ENCODE measurements at regions not wholly inside any gene's neighbourhood (a gene's known extent, or its start where the extent isn't known, plus 50 kb on each side); places are given as distances from the start of the nearest gene placed in this dataset.
"Not testable (repeated sequence)": the region's sequence is repeated elsewhere in the genome, so short reads cannot be mapped to it uniquely, and the experiment has no call there.

DNA sequence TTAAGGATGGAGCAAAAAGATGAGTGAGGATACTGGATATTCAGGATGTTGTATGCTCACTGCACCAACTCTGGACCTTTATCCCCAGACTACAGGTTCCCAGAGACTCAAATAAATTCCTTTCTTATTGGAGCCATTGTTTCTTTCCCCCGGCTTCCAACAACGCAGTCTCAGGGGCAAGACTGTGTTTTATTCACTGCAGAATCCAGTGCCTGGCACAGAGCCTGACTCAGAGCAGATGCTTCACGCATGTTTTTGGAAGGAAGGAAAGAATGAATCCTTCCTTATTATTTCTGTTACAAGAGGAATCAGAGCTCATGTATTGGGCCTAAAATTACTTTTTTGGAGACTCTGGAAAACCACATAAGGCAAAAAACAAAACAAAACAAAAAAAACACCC, 96.0 kb upstream of the VGLL4 start:
- FAIRE-seq = no peak

DNA sequence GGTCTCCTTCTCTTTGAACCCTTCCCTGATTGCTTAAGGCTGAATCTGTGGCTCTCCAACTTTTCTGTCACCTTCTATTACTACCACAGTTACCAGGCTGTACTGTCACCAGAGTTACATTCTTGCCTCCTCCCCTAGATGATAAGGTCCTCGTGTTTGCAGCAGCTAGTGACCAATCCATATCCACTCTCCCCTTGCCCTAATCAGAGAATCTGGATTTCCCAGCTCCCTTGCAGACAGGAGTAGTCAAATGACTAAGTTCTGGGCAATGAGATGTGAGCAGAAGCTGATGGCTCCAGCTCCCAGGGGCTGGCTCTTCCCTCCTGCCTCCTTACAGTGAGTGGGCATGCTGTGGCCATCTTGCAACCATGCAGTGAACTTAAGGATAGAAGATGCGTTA, 95.4 kb upstream of the VGLL4 start:
- no peak for FAIRE-seq

DNA sequence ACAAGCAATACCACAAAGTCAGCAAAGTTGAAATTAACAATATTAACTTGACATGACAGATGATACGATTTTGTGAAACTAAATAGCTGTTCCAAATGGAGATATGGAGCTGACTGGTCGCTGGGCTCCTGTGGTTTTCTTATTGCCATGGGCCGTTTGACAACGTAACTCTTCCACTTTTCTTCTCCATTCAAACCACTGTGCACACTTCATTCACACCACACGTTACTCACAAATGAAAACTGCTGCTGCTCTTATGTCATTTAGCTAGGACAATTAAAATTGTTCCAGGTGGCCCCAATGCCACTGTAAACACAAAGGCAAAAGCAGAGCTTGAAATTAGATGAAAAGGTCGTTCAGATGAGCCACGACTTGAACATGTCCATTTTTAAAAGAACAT, 94.0 kb upstream of the VGLL4 start:
- FAIRE-seq = no peak

DNA sequence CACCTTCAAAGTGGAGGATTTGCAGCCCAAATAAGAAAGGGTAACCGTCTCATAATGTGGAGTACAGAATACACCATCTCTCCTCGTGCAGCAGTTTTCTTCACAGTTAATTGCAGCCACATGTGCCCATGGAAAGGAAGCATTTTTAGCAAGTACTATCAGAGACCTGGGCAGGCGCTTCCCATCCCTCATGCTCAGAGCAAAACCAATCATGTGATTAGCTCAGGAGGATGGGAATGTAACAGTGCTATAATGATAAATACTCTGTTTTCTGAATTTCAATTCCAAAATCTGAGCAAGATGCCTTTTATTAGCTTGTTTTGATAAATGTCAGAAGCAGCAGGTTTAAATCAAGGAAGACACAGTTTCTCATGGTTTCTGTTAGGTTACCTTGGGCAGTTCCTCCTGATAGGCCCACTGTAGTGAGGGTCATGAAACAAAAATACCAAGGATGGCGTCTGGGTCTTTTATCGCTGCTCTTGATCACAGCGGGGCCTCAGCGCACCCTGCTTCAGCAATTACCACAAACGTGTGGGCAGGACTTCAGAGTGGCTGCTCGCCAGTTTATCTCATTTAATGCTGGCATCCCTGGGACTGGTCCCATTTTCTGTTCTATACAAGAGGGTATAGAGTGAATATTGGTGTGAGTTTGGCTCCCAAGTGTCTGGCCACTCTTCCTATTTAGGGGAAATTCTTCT, 92.6 kb upstream of the VGLL4 start:
- FAIRE-seq = no peak

- FAIRE-seq = no peak
Measured at GRCh38 chr3:11735638-11736037, 91.9 kb upstream of the VGLL4 start.

GRCh38 chr3:11735111-11735510, 91.4 kb upstream of the VGLL4 start:
- not testable (repeated sequence) for FAIRE-seq

DNA sequence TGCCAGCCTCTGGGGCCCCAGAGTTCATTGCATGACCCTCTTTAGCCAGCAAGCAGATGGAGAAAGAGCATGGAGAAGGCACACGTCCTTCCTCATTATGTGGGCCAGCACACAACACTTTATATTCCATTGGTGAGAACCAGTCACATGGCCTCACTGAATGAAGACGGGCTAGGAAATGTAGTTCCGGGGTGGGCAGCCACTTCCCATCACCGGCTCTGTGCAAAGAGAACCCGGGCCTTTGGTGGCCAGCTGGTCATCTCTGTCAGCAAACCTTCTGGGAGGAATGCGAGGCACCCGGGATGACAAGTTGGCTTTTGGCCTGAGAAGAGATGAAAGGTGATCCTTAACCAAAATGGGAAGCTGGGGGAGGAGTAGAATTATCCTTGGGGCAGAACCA, 90.2 kb upstream of the VGLL4 start:
- no peak for FAIRE-seq

DNA sequence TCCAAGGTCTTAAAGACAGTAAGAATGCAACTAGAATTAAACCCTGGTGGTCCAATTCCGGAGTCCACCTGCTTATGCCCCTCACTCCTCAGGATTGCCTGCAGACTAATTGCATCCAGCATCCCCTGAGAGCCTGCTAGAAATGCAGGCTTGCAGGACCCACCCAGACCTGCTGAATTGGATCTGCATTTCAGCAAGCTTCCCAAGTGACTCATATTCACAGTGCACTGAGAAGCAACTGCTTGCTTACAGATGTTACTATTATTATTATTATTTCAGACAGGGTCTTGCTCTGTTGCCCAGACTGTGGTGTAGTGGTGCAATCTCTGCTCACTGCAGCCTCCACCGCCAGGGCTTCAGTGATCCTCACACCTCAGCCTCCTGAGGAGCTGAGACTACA, 83.5 kb upstream of the VGLL4 start:
- FAIRE-seq = no peak

- FAIRE-seq = no peak
Measured at GRCh38 chr3:11726146-11726545, 82.4 kb upstream of the VGLL4 start.

- FAIRE-seq = not testable (repeated sequence)
Measured at GRCh38 chr3:11725340-11725641, 81.6 kb upstream of the VGLL4 start.

GRCh38 chr3:11724615-11725339, 81.1 kb upstream of the VGLL4 start:
- no peak for FAIRE-seq

- no peak for FAIRE-seq
Measured at GRCh38 chr3:11721479-11721878, 77.8 kb upstream of the VGLL4 start.

DNA sequence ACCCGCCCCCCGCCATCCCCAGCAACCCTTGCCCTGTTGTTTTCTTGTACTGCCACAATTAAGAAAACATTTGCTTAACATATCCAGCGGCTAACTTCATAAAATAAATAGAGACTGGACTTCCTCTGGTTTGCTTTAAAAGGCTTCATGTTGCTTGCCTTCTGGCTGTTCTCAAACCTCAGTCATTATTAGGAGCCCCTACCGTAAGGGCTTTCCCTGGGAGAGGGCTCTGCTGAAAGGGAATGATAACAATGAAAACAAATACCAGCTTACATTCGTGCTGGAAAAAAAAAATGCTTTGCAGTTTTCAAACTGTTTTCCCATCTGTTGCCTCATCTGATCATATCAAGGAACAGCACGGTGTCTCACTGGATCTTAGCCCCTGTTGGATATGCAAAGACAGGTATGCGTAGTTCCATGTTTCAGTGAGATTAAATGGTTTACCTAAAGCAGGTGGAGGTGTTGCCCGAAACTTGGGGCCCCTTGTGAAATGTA, 77.2 kb upstream of the VGLL4 start:
- FAIRE-seq = no peak

GRCh38 chr3:11720304-11720898, 76.7 kb upstream of the VGLL4 start:
- FAIRE-seq = no peak

DNA sequence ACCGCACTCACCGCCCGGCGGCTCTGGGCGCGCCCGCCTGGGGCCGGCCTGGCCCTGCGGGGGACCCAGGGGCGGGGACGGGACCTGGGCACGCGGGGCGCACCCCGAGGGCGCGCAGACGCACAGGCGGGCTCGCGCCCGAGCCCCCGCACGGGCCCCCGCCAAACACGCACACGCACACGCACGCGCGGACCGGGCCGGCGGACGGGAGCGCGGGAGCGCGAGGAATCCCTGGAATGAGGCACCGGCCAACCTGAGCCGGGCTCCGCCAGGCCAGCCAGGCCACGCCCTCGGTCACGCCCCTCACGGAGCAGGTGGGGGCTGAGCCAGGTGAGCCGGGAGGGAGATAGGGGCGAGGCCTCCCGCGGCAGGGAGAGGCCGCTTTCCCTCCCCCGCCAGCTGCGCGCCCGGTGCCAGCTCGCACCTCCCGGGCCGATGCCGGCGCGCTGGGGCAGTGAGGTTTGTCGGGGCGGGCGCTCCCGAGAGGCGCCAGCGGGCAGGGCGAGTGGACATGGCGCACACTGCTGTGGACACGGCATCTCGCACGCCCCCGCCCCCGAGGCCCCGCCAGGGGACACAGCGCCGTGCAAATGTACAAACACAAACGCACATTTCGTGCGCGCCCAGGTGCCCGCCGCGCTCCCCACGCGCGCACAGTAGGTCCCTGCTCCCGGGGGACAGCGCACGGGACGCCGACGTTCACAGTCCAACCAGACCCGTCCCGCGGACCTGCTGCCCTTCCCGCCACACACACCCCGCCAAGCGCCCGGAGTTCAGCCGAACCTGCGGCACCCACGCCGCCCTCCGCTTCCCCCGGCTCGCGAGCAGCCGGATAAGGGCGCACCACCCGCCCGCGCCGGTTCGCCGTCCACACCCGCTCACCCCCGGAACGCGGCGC, 75.9 kb upstream of the VGLL4 start:
- FAIRE-seq = no peak

- FAIRE-seq = no peak
Measured at GRCh38 chr3:11718637-11719405, 75.1 kb upstream of the VGLL4 start.

GRCh38 chr3:11717768-11718636, 74.3 kb upstream of the VGLL4 start:
- peak; percentile 89 for FAIRE-seq

GRCh38 chr3:11717301-11717700, 73.6 kb upstream of the VGLL4 start:
- no peak for FAIRE-seq

- no peak for FAIRE-seq
Measured at GRCh38 chr3:11716573-11717290, 73.0 kb upstream of the VGLL4 start.

DNA sequence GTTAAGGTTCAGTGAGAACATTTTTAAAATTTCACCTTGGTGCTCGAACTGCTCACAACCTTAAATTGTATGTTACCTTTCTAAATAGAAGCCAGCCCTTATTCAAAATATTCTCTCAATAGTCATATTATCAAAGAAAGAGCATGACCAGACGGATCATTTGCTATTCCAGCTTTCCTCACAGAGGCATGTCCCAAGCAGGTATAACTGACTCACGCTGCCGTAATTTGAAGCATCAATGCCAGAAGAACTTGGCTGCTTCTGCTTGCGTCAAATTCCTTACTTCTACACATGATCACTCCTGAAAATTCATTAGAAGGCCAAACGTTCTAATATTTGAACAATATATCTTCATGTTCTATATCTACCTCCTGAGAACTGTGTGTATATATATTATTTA, 69.5 kb upstream of the VGLL4 start:
- no peak for FAIRE-seq

GRCh38 chr3:11712646-11713045, 68.9 kb upstream of the VGLL4 start:
- no peak for FAIRE-seq

Measured in endometrium (tissue), 2 donors.